Cardiac muscle cell (in vitro differentiated cells and primary cell): ENCODE measurements at regions not wholly inside any gene's neighbourhood (a gene's known extent, or its start where the extent isn't known, plus 50 kb on each side); places are given as distances from the start of the nearest gene placed in this dataset.

Experiments
- DNase-seq, 2 donors: peaks; one replicate each; pipeline versions ENCODE4 v3.0.0 to v3.0.0-alpha.2; 2010 to 2017; ENCODE audit warnings: low read depth in 1 of 2, low spot score in 1 of 2
- H3K27ac ChIP-seq: fragments of 200-600 bp; sonication (generic); 2 replicates; pipeline ENCODE4 v1.5.1; 2016
- H3K27me3 ChIP-seq: fragments of 200-600 bp; sonication (generic); 2 replicates; pipeline ENCODE4 v1.6.0; 2016; ENCODE audit warnings: control low read depth
- H3K36me3 ChIP-seq: fragments of 200-600 bp; sonication (generic); 2 replicates; pipeline ENCODE4 v1.5.1; 2016; ENCODE audit warnings: control low read depth
- H3K4me1 ChIP-seq: fragments of 200-600 bp; sonication (generic); 2 replicates; pipeline ENCODE4 v1.8.1; 2017; ENCODE audit warnings: low read depth, mild to moderate bottlenecking, mixed run types
- H3K4me3 ChIP-seq: fragments of 200-600 bp; sonication (generic); 2 replicates; pipeline ENCODE4 v1.5.1; 2016; ENCODE audit warnings: mild to moderate bottlenecking
- H3K9me3 ChIP-seq: fragments of 200-600 bp; sonication (generic); 2 replicates; pipeline ENCODE4 v1.5.1; 2017; ENCODE audit warnings: low read depth, mild to moderate bottlenecking, control low read depth
- CTCF ChIP-seq: IDR thresholded peaks from 2 replicates; pipeline ENCODE4 v1.5.1; 2012; ENCODE audit warnings: low read depth, mild to moderate bottlenecking, low read length

- H3K9me3 ChIP-seq = no peaks in the 10 kb centered on the region
- H3K4me1 ChIP-seq = no peaks in the 10 kb centered on the region
- H3K36me3 ChIP-seq = no peaks in the 10 kb centered on the region
- H3K27me3 ChIP-seq = no peaks in the 10 kb centered on the region
- peak in 1 of 2 donors; percentile 18 for DNase-seq
- TF ChIP-seq CTCF = no peak
- H3K4me3 ChIP-seq = no peak overlapping the region
- no peak overlapping the region for H3K27ac ChIP-seq
Observed at GRCh38 chr13:89584058-89584620, 1763.3 kb upstream of the MIR17HG start.

GRCh38 chr13:89602655-89603054 is 1744.8 kb upstream of the MIR17HG start:
- H3K4me3 ChIP-seq = no peak overlapping the region
- TF ChIP-seq CTCF = no peak
- H3K4me1 ChIP-seq = no peaks in the 10 kb centered on the region
- DNase-seq = peak in 1 of 2 donors; percentile 2
- no peaks in the 10 kb centered on the region for H3K9me3 ChIP-seq
- H3K36me3 ChIP-seq = no peaks in the 10 kb centered on the region
- no peak overlapping the region for H3K27ac ChIP-seq
- H3K27me3 ChIP-seq = no peaks in the 10 kb centered on the region

GRCh38 chr13:89603187-89603586 is 1744.3 kb upstream of the MIR17HG start:
- no peak for DNase-seq
- H3K4me3 ChIP-seq = no peak overlapping the region
- no peaks in the 10 kb centered on the region for H3K36me3 ChIP-seq
- no peak for TF ChIP-seq CTCF
- no peaks in the 10 kb centered on the region for H3K4me1 ChIP-seq
- H3K27me3 ChIP-seq = no peaks in the 10 kb centered on the region
- no peak overlapping the region for H3K27ac ChIP-seq
- H3K9me3 ChIP-seq = no peaks in the 10 kb centered on the region

GRCh38 chr13:89609318-89609717 is 1738.2 kb upstream of the MIR17HG start:
- DNase-seq = no peak
- Histone ChIP-seq H3K4me1 (no peaks in the 10 kb centered on the region), H3K27ac (no peak overlapping the region), H3K36me3 (no peaks in the 10 kb centered on the region), H3K4me3 (no peak overlapping the region), H3K9me3 (no peaks in the 10 kb centered on the region), H3K27me3 (no peaks in the 10 kb centered on the region)
- TF ChIP-seq CTCF = no peak

GRCh38 chr13:89610331-89610730 is 1737.2 kb upstream of the MIR17HG start:
- no peaks in the 10 kb centered on the region for H3K27me3 ChIP-seq
- TF ChIP-seq CTCF = no peak
- no peaks in the 10 kb centered on the region for H3K36me3 ChIP-seq
- H3K9me3 ChIP-seq = no peaks in the 10 kb centered on the region
- no peak overlapping the region for H3K4me3 ChIP-seq
- H3K27ac ChIP-seq = no peak overlapping the region
- H3K4me1 ChIP-seq = no peaks in the 10 kb centered on the region
- DNase-seq = no peak

GRCh38 chr13:89610881-89611280 is 1736.6 kb upstream of the MIR17HG start:
- Histone ChIP-seq H3K36me3 (no peaks in the 10 kb centered on the region), H3K9me3 (no peaks in the 10 kb centered on the region), H3K4me1 (no peaks in the 10 kb centered on the region), H3K27me3 (no peaks in the 10 kb centered on the region), H3K27ac (no peak overlapping the region), H3K4me3 (no peak overlapping the region)
- no peak for TF ChIP-seq CTCF
- DNase-seq = no peak
